ENCODE measurements at regions not wholly inside any gene's neighbourhood (a gene's known extent, or its start where the extent isn't known, plus 50 kb on each side); places are given as distances from the start of the nearest gene placed in this dataset.
"Not testable (repeated sequence)": the region's sequence is repeated elsewhere in the genome, so short reads cannot be mapped to it uniquely, and the experiment has no call there.

- H3K9me1 ChIP-seq (ENCODE audit: control insufficient read depth, insufficient read depth, low read length); H3K79me2 ChIP-seq (ENCODE audit: control insufficient read depth, insufficient read depth, low read length); H3K4me1 ChIP-seq (replicated peaks in 1 of 2; ENCODE audit: control insufficient read depth in 2 of 2, insufficient read depth in 2 of 2, low read length in 2 of 2); DNase-seq (ENCODE audit: extremely low read depth in 1 of 4, low spot score in 3 of 4); POLR2A ChIA-PET; H3K4me2 ChIP-seq (ENCODE audit: insufficient read depth, low read length); BruUV-seq (replicated peaks); intact Hi-C loops (cut with micrococcal nuclease); H3K9me3 ChIP-seq (replicated peaks; ENCODE audit: control insufficient read depth, insufficient read depth, low read depth, low read length); H2AFZ ChIP-seq (ENCODE audit: low read depth, low read length); in situ Hi-C loops (cut with MboI); ATAC-seq; CTCF ChIA-PET (ENCODE audit: low intra/inter-chr PET ratio); H3K4me3 ChIP-seq; H3K27me3 ChIP-seq (ENCODE audit: control insufficient read depth in 2 of 2, insufficient read depth in 2 of 2, low read length in 2 of 2); H3K9ac ChIP-seq (ENCODE audit: insufficient read depth in 1 of 2, low read depth in 2 of 2, low read length in 2 of 2); H3K27ac ChIP-seq (ENCODE audit: extremely low read depth, low read depth, low read length); H3K36me3 ChIP-seq (ENCODE audit: control insufficient read depth, insufficient read depth, low read length); H4K20me1 ChIP-seq (replicated peaks; ENCODE audit: control insufficient read depth, insufficient read depth, low read length); FAIRE-seq; TF ChIP-seq NR4A1 (CRISPR knock-in tag; IDR thresholded peaks at IDR 0.05): not testable (repeated sequence)
- TF ChIP-seq NR4A1 (tag; IDR thresholded peaks at IDR 0.05): 0 out of 2 replicates have a peak, but pooled peaks have one; percentile 39
- WGBS (ENCODE audit: insufficient coverage, low coverage, missing lambda C conversion rate): 1% methylated on average over 11 of the region's 15 CpGs
Measured at GRCh38 chr4:141564961-141565360, 71.4 kb upstream of the IL15 start.

GRCh38 chr4:141565379-141566089 is 70.8 kb upstream of the IL15 start:
- H3K9me3 ChIP-seq (replicated peaks; ENCODE audit: control insufficient read depth, insufficient read depth, low read depth, low read length): no peaks in the 10 kb centered on the region; the same call in 1 of the 2 replicates
- DNase-seq (ENCODE audit: extremely low read depth in 1 of 4, low spot score in 3 of 4) (no peak), ATAC-seq (no peak), FAIRE-seq (no peak)
- no peaks in the 10 kb centered on the region for H3K4me1 ChIP-seq (replicated peaks in 1 of 2; ENCODE audit: control insufficient read depth in 2 of 2, insufficient read depth in 2 of 2, low read length in 2 of 2)
- ChIA-PET CTCF (ENCODE audit: low intra/inter-chr PET ratio) (no interaction called here), POLR2A (interaction anchor here (0.6 kb wide), 1 partner anchor 135 kb away, joined by 3 read pairs; no protein-coding TSS in a partner anchor)
- WGBS (ENCODE audit: insufficient coverage, low coverage, missing lambda C conversion rate): 0% methylated on average over 3 of the region's 3 CpGs
- no peak overlapping the region for H2AFZ ChIP-seq (ENCODE audit: low read depth, low read length)
- no peaks in the 10 kb centered on the region for H4K20me1 ChIP-seq (replicated peaks; ENCODE audit: control insufficient read depth, insufficient read depth, low read length)
- no peak overlapping the region for H3K4me2 ChIP-seq (ENCODE audit: insufficient read depth, low read length)
- no peak overlapping the region for H3K27ac ChIP-seq (ENCODE audit: extremely low read depth, low read depth, low read length)
- no peak overlapping the region for H3K4me3 ChIP-seq
- no peaks in the 10 kb centered on the region for H3K79me2 ChIP-seq (ENCODE audit: control insufficient read depth, insufficient read depth, low read length)
- H3K9ac ChIP-seq (ENCODE audit: insufficient read depth in 1 of 2, low read depth in 2 of 2, low read length in 2 of 2): no peak overlapping the region
- in situ Hi-C loops (cut with MboI): no loop called here
- no TSS peak for BruUV-seq (replicated peaks)
- no peaks in the 10 kb centered on the region for H3K27me3 ChIP-seq (ENCODE audit: control insufficient read depth in 2 of 2, insufficient read depth in 2 of 2, low read length in 2 of 2)
- intact Hi-C loops (cut with micrococcal nuclease): no loop called here
- no peaks in the 10 kb centered on the region for H3K36me3 ChIP-seq (ENCODE audit: control insufficient read depth, insufficient read depth, low read length)
- H3K9me1 ChIP-seq (ENCODE audit: control insufficient read depth, insufficient read depth, low read length): no peaks in the 10 kb centered on the region
- TF ChIP-seq ATF3 (IDR thresholded peaks at IDR 0.05) (no peak), ATF3 (CRISPR knock-in tag; conservative IDR thresholded peaks at IDR 0.05) (no peak), ZNF316 (IDR thresholded peaks at IDR 0.05) (peak; percentile 83), HEY1 (CRISPR knock-in tag; IDR thresholded peaks at IDR 0.05; ENCODE audit: borderline replicate concordance) (no peak), C11orf30 (IDR thresholded peaks at IDR 0.05; ENCODE audit: low read depth) (peak; percentile 54), AFF1 (IDR thresholded peaks at IDR 0.05; ENCODE audit: low read depth in 1 of 2, partially characterized antibody in 2 of 2) (no peak), ZNF511 (CRISPR knock-in tag; IDR thresholded peaks at IDR 0.05) (no peak), ZNF184 (CRISPR knock-in tag; IDR thresholded peaks at IDR 0.05) (no peak), MIER1 (IDR thresholded peaks at IDR 0.05; ENCODE audit: low read depth) (no peak)
